Natural killer cell (primary cell): ENCODE measurements at regions not wholly inside any gene's neighbourhood (a gene's known extent, or its start where the extent isn't known, plus 50 kb on each side); places are given as distances from the start of the nearest gene placed in this dataset.

Experiments
- ATAC-seq, 3 donors: fragments of 150-1000 bp in 2 of 3; fragments of 200-7000 bp in 1 of 3; cut with Tn5 transposase; 1 replicate in 1 of 3; 2 replicates in 2 of 3; pipeline ENCODE4 v1.10.0; 2021; ENCODE audit warnings: mild to moderate bottlenecking in 2 of 3, moderate library complexity in 2 of 3
- DNase-seq, 2 donors: peaks; one replicate each; pipeline versions ENCODE4 v3.0.0 to v3.0.0-alpha.2; 2013 to 2021; ENCODE audit warnings: mixed read lengths in 1 of 2
- H3K27ac ChIP-seq: one replicate; pipeline ENCODE4 v1.5.1; 2013; ENCODE audit warnings: mild to moderate bottlenecking, low read length
- H3K27me3 ChIP-seq: one replicate; pipeline ENCODE4 v1.6.1; 2013; ENCODE audit warnings: low read length; ENCODE audit not compliant: control insufficient read depth, insufficient read depth
- H3K36me3 ChIP-seq: one replicate; pipeline ENCODE4 v1.6.1; 2013; ENCODE audit warnings: low read length; ENCODE audit not compliant: control insufficient read depth, insufficient read depth
- H3K4me1 ChIP-seq: one replicate; pipeline ENCODE4 v1.6.1; 2013; ENCODE audit warnings: low read length; ENCODE audit not compliant: control insufficient read depth, insufficient read depth
- H3K4me3 ChIP-seq: one replicate; pipeline ENCODE4 v1.5.1; 2013; ENCODE audit warnings: low read length
- H3K9me3 ChIP-seq: one replicate; pipeline ENCODE4 v1.6.1; 2013; ENCODE audit warnings: low read length; ENCODE audit not compliant: control insufficient read depth, insufficient read depth
- H3K27ac Mint-ChIP-seq, 2 donors: one replicate each; pipeline ENCODE4 v1.8.0; 2022; ENCODE audit warnings: mild to moderate bottlenecking in 2 of 2, mixed read lengths in 2 of 2, moderate library complexity in 1 of 2
- H3K27me3 Mint-ChIP-seq, 2 donors: one replicate each; pipeline ENCODE4 v1.8.0; 2022; ENCODE audit warnings: low read depth in 2 of 2, mixed read lengths in 2 of 2
- H3K36me3 Mint-ChIP-seq: one replicate; pipeline ENCODE4 v1.8.0; 2022; ENCODE audit warnings: mixed read lengths
- H3K4me1 Mint-ChIP-seq, 2 donors: one replicate each; pipeline ENCODE4 v1.8.0; 2022; ENCODE audit warnings: mixed read lengths in 2 of 2
- H3K4me3 Mint-ChIP-seq: one replicate; pipeline ENCODE4 v1.8.0; 2022; ENCODE audit warnings: mild to moderate bottlenecking, moderate library complexity, mixed read lengths
- H3K9me3 Mint-ChIP-seq, 2 donors: one replicate each; pipeline ENCODE4 v1.8.0; 2022; ENCODE audit warnings: mixed read lengths in 2 of 2
- WGBS: methylation state at CpG from one replicate; pipeline ENCODE4 v1.1.7; 2013; ENCODE audit warnings: missing lambda C conversion rate; ENCODE audit not compliant: insufficient coverage; 5-methylcytosine and 5-hydroxymethylcytosine counted together
- intact Hi-C: fragments of 100-400 bp; cut with micrococcal nuclease; formaldehyde crosslinking; loops from one replicate; pipeline ENCODE4 v1.14.2; 2022
- TF ChIP-seq, protein P1 (sequence below): fragments of 200-600 bp; IDR thresholded peaks from one replicate; pipeline ENCODE4 v1.8.0; 2022; ENCODE audit warnings: antibody characterized with exemption

DNA sequence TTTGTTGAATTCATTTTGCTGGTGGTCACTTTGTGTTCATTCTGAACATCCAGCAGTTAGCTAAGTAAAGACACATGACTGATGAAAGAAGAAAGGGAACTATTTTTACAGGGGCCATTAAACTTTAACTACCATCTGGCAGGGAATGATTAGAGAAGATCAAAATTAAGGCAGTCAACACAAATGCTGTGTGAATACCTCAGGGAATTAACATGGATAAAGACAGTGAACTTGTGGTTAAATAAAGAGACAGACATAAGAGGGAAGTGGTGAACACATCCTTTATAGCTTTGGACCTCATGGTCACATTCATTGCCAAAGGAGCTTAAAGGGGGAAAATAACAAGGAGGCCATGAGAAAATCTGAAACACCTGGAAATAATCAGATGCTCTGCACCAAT is 52.6 kb upstream of the ATP5MC3 start:
- Mint-ChIP-seq H3K27me3 (peaks cover 8% of the 10 kb centered on the region in 2 donors), H3K36me3 (no peaks in the 10 kb centered on the region), H3K4me3 (no peak overlapping the region), H3K4me1 (peaks cover 0 to 10% of the 10 kb centered on the region in 2 donors), H3K9me3 (no peaks in the 10 kb centered on the region), H3K27ac (no peak overlapping the region)
- no peak overlapping the region for H3K4me3 ChIP-seq
- TF ChIP-seq, protein P1, sequence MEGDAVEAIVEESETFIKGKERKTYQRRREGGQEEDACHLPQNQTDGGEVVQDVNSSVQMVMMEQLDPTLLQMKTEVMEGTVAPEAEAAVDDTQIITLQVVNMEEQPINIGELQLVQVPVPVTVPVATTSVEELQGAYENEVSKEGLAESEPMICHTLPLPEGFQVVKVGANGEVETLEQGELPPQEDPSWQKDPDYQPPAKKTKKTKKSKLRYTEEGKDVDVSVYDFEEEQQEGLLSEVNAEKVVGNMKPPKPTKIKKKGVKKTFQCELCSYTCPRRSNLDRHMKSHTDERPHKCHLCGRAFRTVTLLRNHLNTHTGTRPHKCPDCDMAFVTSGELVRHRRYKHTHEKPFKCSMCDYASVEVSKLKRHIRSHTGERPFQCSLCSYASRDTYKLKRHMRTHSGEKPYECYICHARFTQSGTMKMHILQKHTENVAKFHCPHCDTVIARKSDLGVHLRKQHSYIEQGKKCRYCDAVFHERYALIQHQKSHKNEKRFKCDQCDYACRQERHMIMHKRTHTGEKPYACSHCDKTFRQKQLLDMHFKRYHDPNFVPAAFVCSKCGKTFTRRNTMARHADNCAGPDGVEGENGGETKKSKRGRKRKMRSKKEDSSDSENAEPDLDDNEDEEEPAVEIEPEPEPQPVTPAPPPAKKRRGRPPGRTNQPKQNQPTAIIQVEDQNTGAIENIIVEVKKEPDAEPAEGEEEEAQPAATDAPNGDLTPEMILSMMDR: no peak
- no peak for DNase-seq
- H3K9me3 ChIP-seq: no peaks in the 10 kb centered on the region
- intact Hi-C loops: no loop called here
- H3K27me3 ChIP-seq: no peaks in the 10 kb centered on the region
- H3K4me1 ChIP-seq: no peaks in the 10 kb centered on the region
- no peaks in the 10 kb centered on the region for H3K36me3 ChIP-seq
- no peak for ATAC-seq
- H3K27ac ChIP-seq: no peak overlapping the region

DNA sequence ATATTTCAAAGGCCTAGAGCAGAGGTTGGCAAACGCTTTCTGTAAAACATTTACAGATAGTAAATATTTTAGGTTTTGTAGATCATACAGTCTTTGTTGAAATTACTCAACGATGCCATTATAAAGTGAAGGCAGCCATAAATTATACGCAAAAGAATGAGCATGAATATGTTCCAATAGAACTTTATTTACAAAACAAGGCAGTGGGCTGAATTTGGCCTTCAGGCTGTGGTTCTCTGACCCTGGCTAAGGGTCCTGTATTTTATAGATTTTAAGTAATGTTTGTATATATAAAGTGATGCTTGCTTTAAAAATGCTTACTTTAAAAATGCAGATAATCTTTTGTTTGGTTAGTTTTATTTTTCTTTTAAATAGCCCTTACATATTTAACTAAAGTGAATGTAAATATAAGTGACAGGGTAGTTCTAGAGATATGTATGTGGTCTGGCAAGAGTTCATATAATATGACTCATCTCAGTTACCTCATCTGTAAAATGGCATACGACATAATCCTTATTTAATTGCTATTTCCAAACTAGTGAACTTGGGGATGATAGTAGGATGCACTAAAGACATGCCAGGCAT is 51.7 kb upstream of the ATP5MC3 start:
- ATAC-seq: no peak
- Mint-ChIP-seq H3K27ac (no peak overlapping the region), H3K27me3 (peaks cover 8% of the 10 kb centered on the region in 2 donors), H3K4me1 (peaks cover 0 to 10% of the 10 kb centered on the region in 2 donors), H3K4me3 (no peak overlapping the region), H3K9me3 (no peaks in the 10 kb centered on the region), H3K36me3 (no peaks in the 10 kb centered on the region)
- Histone ChIP-seq H3K4me3 (no peak overlapping the region), H3K4me1 (no peaks in the 10 kb centered on the region), H3K27ac (no peak overlapping the region), H3K36me3 (no peaks in the 10 kb centered on the region), H3K27me3 (no peaks in the 10 kb centered on the region), H3K9me3 (no peaks in the 10 kb centered on the region)
- no peak for DNase-seq
- intact Hi-C loops: no loop called here
- 87% methylated on average over 3 of the region's 4 CpGs for WGBS
- TF ChIP-seq, protein P1: no peak
